ENCODE measurements at regions not wholly inside any gene's neighbourhood (a gene's known extent, or its start where the extent isn't known, plus 50 kb on each side); places are given as distances from the start of the nearest gene placed in this dataset.
"Not testable (repeated sequence)": the region's sequence is repeated elsewhere in the genome, so short reads cannot be mapped to it uniquely, and the experiment has no call there.

DNA sequence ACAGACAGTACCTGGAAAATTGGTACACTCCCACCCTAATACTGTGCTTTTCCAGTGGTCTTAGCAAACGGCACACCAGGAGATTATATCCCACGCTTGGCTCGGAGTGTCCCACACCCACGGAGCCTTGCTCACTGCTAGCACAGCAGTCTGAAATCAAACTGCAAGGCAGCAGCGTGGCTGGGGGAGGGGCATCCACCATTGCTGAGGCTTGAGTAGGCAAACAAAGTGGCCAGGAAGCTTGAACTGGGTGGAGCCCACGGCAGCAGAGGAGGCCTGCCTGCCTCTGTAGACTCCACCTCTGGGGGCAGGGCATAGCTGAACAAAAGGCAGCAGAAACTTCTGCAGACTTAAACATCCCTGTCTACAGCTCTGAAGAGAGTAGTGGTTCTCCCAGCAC lies 56.1 kb upstream of the IZUMO1R start:
- not testable (repeated sequence) for DNase-seq; H3K27me3 ChIP-seq (ENCODE audit: control insufficient read depth in 3 of 3, insufficient read depth in 3 of 3, low read length in 3 of 3); FAIRE-seq; H3K27ac ChIP-seq (ENCODE audit: low read depth in 1 of 3, low read length in 2 of 3); H3K36me3 ChIP-seq (ENCODE audit: control insufficient read depth in 3 of 3, insufficient read depth in 2 of 3, low read depth in 1 of 3, low read length in 3 of 3); H3K9me3 ChIP-seq (ENCODE audit: control insufficient read depth in 2 of 2, insufficient read depth in 1 of 2, low read depth in 1 of 2, low read length in 1 of 2); H3K4me3 ChIP-seq (ENCODE audit: low read depth in 1 of 3, low read length in 3 of 3); H3K4me1 ChIP-seq (ENCODE audit: control insufficient read depth in 3 of 3, insufficient read depth in 2 of 3, low read depth in 1 of 3, low read length in 2 of 3)
- WGBS, 3 donors: 83 to 87% (median 84%) methylated on average over 6 of the region's 6 CpGs

DNA sequence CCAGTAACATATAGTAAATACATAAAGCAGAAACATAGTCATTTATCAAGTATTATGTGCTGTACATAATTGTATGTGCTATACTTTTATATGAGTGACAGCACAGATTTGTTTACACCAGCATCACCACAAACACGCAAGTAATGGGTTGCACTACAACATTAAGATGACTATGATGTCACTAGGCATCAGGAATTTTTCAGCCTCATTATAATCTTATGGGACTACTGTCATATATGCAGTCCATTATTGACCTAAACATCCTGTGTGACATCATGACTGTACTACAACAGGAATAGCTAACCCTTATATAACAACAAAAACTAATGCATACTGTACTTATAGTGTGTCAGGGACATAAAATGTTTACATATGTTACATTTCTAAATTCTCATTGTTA lies 50.2 kb upstream of the IZUMO1R start:
- Histone ChIP-seq H3K9me3 (ENCODE audit: control insufficient read depth in 2 of 2, insufficient read depth in 1 of 2, low read depth in 1 of 2, low read length in 1 of 2) (no peaks in the 10 kb centered on the region), H3K4me1 (ENCODE audit: control insufficient read depth in 3 of 3, insufficient read depth in 2 of 3, low read depth in 1 of 3, low read length in 2 of 3) (no peaks in the 10 kb centered on the region), H3K27me3 (ENCODE audit: control insufficient read depth in 3 of 3, insufficient read depth in 3 of 3, low read length in 3 of 3) (no peaks in the 10 kb centered on the region), H3K36me3 (ENCODE audit: control insufficient read depth in 3 of 3, insufficient read depth in 2 of 3, low read depth in 1 of 3, low read length in 3 of 3) (no peaks in the 10 kb centered on the region), H3K4me3 (ENCODE audit: low read depth in 1 of 3, low read length in 3 of 3) (no peak overlapping the region), H3K27ac (ENCODE audit: low read depth in 1 of 3, low read length in 2 of 3) (no peak overlapping the region)
- no peak for FAIRE-seq
- 77 to 90% (median 88%) methylated on average over 1 of the region's 1 CpG for WGBS, 3 donors
- DNase-seq: no peak

Measured in small intestine (tissue), 7 donors.